Breast epithelium (tissue), 3 donors: ENCODE measurements at regions not wholly inside any gene's neighbourhood (a gene's known extent, or its start where the extent isn't known, plus 50 kb on each side); places are given as distances from the start of the nearest gene placed in this dataset.

Experiments
- POLR2A ChIP-seq: fragments of 450-650 bp; IDR thresholded peaks from one replicate; pipeline ENCODE4 v1.6.1; 2016; ENCODE audit warnings: antibody characterized with exemption, mild to moderate bottlenecking, moderate library complexity
- POLR2AphosphoS5 ChIP-seq, 3 donors: sonication (generic); formaldehyde crosslinking; IDR thresholded peaks; one replicate each; pipeline ENCODE4 v1.6.1; 2017; ENCODE audit warnings: antibody characterized with exemption in 3 of 3
- TF ChIP-seq, protein P1 (sequence below), 3 donors: fragments of 450-650 bp; IDR thresholded peaks; one replicate each; pipeline ENCODE4 v1.5.1; 2016 to 2017; ENCODE audit warnings: antibody characterized with exemption in 3 of 3, mild to moderate bottlenecking in 3 of 3, moderate library complexity in 3 of 3

DNA sequence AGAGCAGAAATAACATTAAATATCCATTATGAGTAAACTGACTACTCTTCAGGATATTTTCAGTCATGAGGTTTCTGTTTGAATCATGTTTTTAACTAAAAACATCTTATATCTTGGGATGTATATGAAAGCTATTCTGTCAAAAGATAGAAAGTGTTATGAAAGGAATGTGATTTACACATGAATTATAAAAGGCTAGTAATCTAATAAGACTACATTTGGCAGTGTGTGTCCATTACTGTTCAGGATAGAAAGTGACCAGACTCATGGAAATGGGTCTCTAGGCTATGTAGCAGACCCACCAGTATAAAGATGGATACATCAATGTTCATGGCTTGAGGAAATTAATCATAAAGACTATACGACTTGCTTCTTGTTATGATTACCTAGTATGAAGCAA, 1328.2 kb upstream of the NUDT12 start:
- TF ChIP-seq, protein P1, sequence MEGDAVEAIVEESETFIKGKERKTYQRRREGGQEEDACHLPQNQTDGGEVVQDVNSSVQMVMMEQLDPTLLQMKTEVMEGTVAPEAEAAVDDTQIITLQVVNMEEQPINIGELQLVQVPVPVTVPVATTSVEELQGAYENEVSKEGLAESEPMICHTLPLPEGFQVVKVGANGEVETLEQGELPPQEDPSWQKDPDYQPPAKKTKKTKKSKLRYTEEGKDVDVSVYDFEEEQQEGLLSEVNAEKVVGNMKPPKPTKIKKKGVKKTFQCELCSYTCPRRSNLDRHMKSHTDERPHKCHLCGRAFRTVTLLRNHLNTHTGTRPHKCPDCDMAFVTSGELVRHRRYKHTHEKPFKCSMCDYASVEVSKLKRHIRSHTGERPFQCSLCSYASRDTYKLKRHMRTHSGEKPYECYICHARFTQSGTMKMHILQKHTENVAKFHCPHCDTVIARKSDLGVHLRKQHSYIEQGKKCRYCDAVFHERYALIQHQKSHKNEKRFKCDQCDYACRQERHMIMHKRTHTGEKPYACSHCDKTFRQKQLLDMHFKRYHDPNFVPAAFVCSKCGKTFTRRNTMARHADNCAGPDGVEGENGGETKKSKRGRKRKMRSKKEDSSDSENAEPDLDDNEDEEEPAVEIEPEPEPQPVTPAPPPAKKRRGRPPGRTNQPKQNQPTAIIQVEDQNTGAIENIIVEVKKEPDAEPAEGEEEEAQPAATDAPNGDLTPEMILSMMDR (IDR thresholded peaks at IDR 0.05): no peak
- no peak for TF ChIP-seq POLR2A
- no peak for TF ChIP-seq POLR2AphosphoS5 (IDR thresholded peaks at IDR 0.05)
